Right lobe of liver (tissue), 4 donors: ENCODE measurements at regions not wholly inside any gene's neighbourhood (a gene's known extent, or its start where the extent isn't known, plus 50 kb on each side); places are given as distances from the start of the nearest gene placed in this dataset.

Experiments used
- POLR2A ChIP-seq: fragments of 450-650 bp; IDR thresholded peaks from one replicate; pipeline ENCODE4 v1.6.1; 2017; ENCODE audit warnings: antibody characterized with exemption, mild to moderate bottlenecking
- TF ChIP-seq, protein P1 (sequence below), 4 donors: fragments of 200-600 bp in 3 of 4; fragments of 450-650 bp in 1 of 4; IDR thresholded peaks; one replicate each; pipeline versions ENCODE4 v1.5.1 to v1.8.0; 2016 to 2022; ENCODE audit warnings: antibody characterized with exemption in 4 of 4, mild to moderate bottlenecking in 2 of 4
- donor health status: DM: no; HTN: no; CAD: no.
- donor health status: DM: no; HTN: no; CAD: no.
- donor health status: DM: no; HTN: yes; CAD: no.

DNA sequence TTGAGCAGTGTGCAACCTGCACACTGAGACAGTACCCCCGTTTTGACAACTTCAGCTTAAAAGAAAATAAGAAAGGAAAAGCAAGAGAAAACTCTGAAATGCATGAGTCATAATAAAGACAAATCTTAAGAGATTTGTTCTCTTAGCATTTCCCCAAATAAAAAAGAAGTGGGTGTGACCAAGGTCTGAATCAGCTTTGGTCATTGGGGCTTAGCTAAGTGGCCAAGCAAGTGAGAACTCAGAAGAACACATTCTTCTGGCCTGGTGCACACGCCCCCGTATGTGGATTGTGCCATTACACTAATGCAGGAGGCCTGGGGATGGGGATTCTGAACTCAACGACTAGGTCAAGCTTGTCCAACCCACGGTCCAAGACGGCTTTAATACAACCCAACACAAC is 56.9 kb upstream of the PDZRN3 start:
- TF ChIP-seq, protein P1, sequence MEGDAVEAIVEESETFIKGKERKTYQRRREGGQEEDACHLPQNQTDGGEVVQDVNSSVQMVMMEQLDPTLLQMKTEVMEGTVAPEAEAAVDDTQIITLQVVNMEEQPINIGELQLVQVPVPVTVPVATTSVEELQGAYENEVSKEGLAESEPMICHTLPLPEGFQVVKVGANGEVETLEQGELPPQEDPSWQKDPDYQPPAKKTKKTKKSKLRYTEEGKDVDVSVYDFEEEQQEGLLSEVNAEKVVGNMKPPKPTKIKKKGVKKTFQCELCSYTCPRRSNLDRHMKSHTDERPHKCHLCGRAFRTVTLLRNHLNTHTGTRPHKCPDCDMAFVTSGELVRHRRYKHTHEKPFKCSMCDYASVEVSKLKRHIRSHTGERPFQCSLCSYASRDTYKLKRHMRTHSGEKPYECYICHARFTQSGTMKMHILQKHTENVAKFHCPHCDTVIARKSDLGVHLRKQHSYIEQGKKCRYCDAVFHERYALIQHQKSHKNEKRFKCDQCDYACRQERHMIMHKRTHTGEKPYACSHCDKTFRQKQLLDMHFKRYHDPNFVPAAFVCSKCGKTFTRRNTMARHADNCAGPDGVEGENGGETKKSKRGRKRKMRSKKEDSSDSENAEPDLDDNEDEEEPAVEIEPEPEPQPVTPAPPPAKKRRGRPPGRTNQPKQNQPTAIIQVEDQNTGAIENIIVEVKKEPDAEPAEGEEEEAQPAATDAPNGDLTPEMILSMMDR (IDR thresholded peaks at IDR 0.05): no peak
- no peak for TF ChIP-seq POLR2A
